HG03097 (cell line): ENCODE measurements at regions not wholly inside any gene's neighbourhood (a gene's known extent, or its start where the extent isn't known, plus 50 kb on each side); places are given as distances from the start of the nearest gene placed in this dataset.

Source experiments
- ATAC-seq: cut with Tn5 transposase; IDR thresholded peaks from one replicate; pipeline ENCODE4 v1.9.1; 2021; ENCODE audit not compliant: unreplicated experiment, low FRiP score

GRCh38 chr6:15882345-15882744 is 219.5 kb upstream of the DTNBP1 start:
- ATAC-seq: no peak

GRCh38 chr6:15881150-15881549 is 218.3 kb upstream of the DTNBP1 start:
- no peak for ATAC-seq

GRCh38 chr6:15880262-15880973 is 217.6 kb upstream of the DTNBP1 start:
- no peak for ATAC-seq

GRCh38 chr6:15879371-15880261 is 216.8 kb upstream of the DTNBP1 start:
- ATAC-seq: peak; percentile 72

- ATAC-seq: no peak
Observed at GRCh38 chr6:15877231-15877630, 214.4 kb upstream of the DTNBP1 start.

- ATAC-seq: peak; percentile 45
Observed at GRCh38 chr6:15876406-15876805, 213.6 kb upstream of the DTNBP1 start.

GRCh38 chr6:15875797-15876196 is 213.0 kb upstream of the DTNBP1 start:
- no peak for ATAC-seq

- no peak for ATAC-seq
Observed at GRCh38 chr6:15874821-15875220, 212.0 kb upstream of the DTNBP1 start.

- no peak for ATAC-seq
Observed at GRCh38 chr6:15874326-15874725, 211.5 kb upstream of the DTNBP1 start.

- no peak for ATAC-seq
Observed at GRCh38 chr6:15872241-15873103, 209.6 kb upstream of the DTNBP1 start.

GRCh38 chr6:15871276-15871675 is 208.4 kb upstream of the DTNBP1 start:
- ATAC-seq: no peak

- ATAC-seq: no peak
Observed at GRCh38 chr6:15870333-15871043, 207.7 kb upstream of the DTNBP1 start.

GRCh38 chr6:15864708-15865062 is 201.9 kb upstream of the DTNBP1 start:
- ATAC-seq: no peak

GRCh38 chr6:15864038-15864707 is 201.3 kb upstream of the DTNBP1 start:
- no peak for ATAC-seq

- ATAC-seq: no peak
Observed at GRCh38 chr6:15862810-15863209, 200.0 kb upstream of the DTNBP1 start.

- ATAC-seq: no peak
Observed at GRCh38 chr6:15861486-15861885, 198.7 kb upstream of the DTNBP1 start.

GRCh38 chr6:15854826-15855710 is 192.2 kb upstream of the DTNBP1 start:
- ATAC-seq: no peak

- ATAC-seq: no peak
Observed at GRCh38 chr6:15854378-15854777, 191.6 kb upstream of the DTNBP1 start.

GRCh38 chr6:15853259-15853658 is 190.4 kb upstream of the DTNBP1 start:
- no peak for ATAC-seq
